ENCODE measurements at regions not wholly inside any gene's neighbourhood (a gene's known extent, or its start where the extent isn't known, plus 50 kb on each side); places are given as distances from the start of the nearest gene placed in this dataset.

DNA sequence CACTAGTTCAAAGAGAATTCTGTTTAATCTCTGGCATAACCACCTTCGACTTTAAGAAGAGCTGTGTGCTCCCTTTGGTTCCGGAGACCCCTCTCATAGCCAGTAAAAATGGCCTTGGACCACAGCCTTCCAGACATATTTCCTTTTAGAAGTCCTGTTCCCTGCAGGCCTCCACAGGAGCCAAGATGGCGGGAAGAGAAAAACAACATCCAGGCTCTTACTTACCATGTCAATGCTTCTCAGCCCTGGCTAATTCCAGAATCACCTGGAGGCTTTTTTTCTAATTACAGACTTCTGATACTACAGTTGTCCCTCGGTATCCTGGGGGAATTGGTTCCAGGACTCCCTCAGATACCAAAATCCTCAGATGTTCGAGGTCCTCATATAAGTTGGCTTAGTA lies 362.5 kb downstream of the PBX1 start:
- DNase-seq (ENCODE audit: low read depth), result no peak
- no peak for TF ChIP-seq CTCF (IDR thresholded peaks at IDR 0.05; ENCODE audit: low read depth, low read length, missing control alignments)
- in situ Hi-C loops (cut with HindIII; ENCODE audit: low sequenced_read_pairs), result no loop called here
- no peak overlapping the region for H3K4me3 ChIP-seq (ENCODE audit: low read depth, low read length)

DNA sequence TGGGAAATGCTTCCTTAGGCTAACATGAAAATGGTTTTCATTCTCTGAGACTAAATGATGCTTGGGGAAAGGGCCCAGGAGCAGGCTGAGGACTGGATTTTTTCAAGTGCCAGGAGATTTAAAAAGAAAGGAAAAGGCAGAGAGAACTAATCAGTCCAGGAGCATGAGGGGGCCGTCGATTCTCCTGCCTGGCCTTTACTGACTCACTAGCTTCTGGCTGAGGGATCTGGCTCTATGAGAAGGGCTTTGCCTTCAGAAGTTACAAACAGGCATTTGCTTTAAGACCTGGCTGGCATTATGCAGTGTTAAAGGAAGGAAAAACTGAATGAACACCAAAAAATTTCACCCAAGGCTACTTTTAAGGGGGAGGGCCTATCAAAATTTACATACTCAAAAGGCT lies 359.2 kb downstream of the PBX1 start:
- no peak for TF ChIP-seq CTCF (IDR thresholded peaks at IDR 0.05; ENCODE audit: low read depth, low read length, missing control alignments)
- in situ Hi-C loops (cut with HindIII; ENCODE audit: low sequenced_read_pairs), result no loop called here
- H3K4me3 ChIP-seq (ENCODE audit: low read depth, low read length), result no peak overlapping the region
- DNase-seq (ENCODE audit: low read depth), result no peak

DNA sequence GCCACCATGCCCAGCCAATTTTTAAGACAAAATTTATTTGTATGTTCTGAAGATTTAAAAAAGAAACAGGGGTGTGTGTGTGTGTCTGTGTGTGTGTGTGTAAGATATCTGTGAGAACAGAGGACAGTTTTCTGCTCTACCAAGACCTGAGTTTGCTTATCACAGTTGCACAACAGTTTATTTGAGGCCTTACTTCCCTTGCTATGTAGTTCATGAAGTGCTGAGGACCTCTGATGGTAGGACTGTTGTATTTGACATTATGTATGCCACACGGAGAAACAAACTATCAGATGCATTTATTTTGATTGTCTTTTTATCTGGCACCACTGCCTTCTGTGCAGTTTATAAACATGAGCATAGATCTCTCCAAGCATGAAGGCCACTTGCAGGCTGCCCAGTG lies 355.2 kb downstream of the PBX1 start:
- in situ Hi-C loops (cut with HindIII; ENCODE audit: low sequenced_read_pairs), result no loop called here
- TF ChIP-seq CTCF (IDR thresholded peaks at IDR 0.05; ENCODE audit: low read depth, low read length, missing control alignments), result peak; percentile 14
- DNase-seq (ENCODE audit: low read depth), result peak; percentile 2
- H3K4me3 ChIP-seq (ENCODE audit: low read depth, low read length), result no peak overlapping the region

- DNase-seq (ENCODE audit: low read depth), result no peak
- TF ChIP-seq CTCF (IDR thresholded peaks at IDR 0.05; ENCODE audit: low read depth, low read length, missing control alignments), result no peak
- in situ Hi-C loops (cut with HindIII; ENCODE audit: low sequenced_read_pairs), result no loop called here
- H3K4me3 ChIP-seq (ENCODE audit: low read depth, low read length), result no peak overlapping the region
These were observed 353.3 kb downstream of the PBX1 start for GRCh38 chr1:164912290-164912689.

GRCh38 chr1:164910671-164911070 lies 351.7 kb downstream of the PBX1 start:
- DNase-seq (ENCODE audit: low read depth), result no peak
- no peak for TF ChIP-seq CTCF (IDR thresholded peaks at IDR 0.05; ENCODE audit: low read depth, low read length, missing control alignments)
- H3K4me3 ChIP-seq (ENCODE audit: low read depth, low read length), result no peak overlapping the region
- in situ Hi-C loops (cut with HindIII; ENCODE audit: low sequenced_read_pairs), result no loop called here

DNA sequence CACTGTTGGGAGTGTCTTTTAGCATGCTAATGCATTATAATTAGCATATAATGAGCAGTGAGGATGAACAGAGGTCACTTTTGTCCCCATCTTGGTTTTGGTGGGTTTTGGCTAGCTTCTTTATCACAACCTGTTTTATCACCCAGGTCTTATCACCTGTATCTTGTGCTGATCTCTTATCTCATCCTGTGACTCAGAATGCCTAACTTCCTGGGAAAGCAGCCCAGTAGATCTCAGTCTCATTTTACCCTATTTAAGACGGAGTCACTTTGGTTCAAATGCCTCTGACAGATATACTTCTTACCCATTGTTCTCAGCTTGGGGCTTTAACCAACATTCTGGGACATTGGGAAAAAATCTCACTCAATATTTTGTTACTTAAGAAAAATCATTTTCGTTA lies 348.7 kb downstream of the PBX1 start:
- no peak for TF ChIP-seq CTCF (IDR thresholded peaks at IDR 0.05; ENCODE audit: low read depth, low read length, missing control alignments)
- in situ Hi-C loops (cut with HindIII; ENCODE audit: low sequenced_read_pairs), result no loop called here
- no peak overlapping the region for H3K4me3 ChIP-seq (ENCODE audit: low read depth, low read length)
- no peak for DNase-seq (ENCODE audit: low read depth)

DNA sequence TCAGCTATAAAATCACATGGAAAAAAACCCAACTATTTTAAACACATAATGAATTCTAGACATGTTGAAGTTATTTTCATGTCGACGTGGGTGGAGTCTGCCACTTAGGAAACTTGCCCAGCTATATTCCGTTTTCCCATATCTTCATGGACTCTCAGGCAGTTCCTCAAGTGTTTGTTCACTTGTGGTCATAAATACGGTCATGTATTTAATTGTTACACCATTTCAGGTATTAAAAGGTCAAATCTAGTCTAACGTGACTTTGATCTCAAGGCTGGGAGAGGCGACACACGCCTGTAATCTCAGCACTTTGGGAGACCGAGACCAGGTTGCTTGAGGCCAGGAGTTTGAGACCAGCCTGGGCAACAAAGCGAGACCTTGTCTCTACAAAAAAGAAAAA lies 346.9 kb downstream of the PBX1 start:
- TF ChIP-seq CTCF (IDR thresholded peaks at IDR 0.05; ENCODE audit: low read depth, low read length, missing control alignments), result no peak
- in situ Hi-C loops (cut with HindIII; ENCODE audit: low sequenced_read_pairs), result no loop called here
- H3K4me3 ChIP-seq (ENCODE audit: low read depth, low read length), result no peak overlapping the region
- DNase-seq (ENCODE audit: low read depth), result no peak

All from astrocyte of the cerebellum (primary cell).